Uterus (tissue), 3 donors: ENCODE measurements at regions not wholly inside any gene's neighbourhood (a gene's known extent, or its start where the extent isn't known, plus 50 kb on each side); places are given as distances from the start of the nearest gene placed in this dataset.

Experiments
- DNase-seq, 2 donors: peaks; one replicate each; pipeline ENCODE4 v3.0.0-alpha.2; 2019 to 2020
- H3K27ac ChIP-seq, 2 donors: fragments of 200-600 bp; sonication (generic); 1 replicate in 1 of 2; 2 replicates in 1 of 2; pipeline ENCODE4 v1.5.1; 2016 to 2018
- H3K27me3 ChIP-seq, 2 donors: fragments of 200-600 bp; sonication (generic); one replicate each; pipeline ENCODE4 v1.5.1; 2018 to 2019; ENCODE audit warnings: control low read depth in 1 of 2
- H3K36me3 ChIP-seq, 2 donors: fragments of 200-600 bp; sonication (generic); one replicate each; pipeline ENCODE4 v1.5.1; 2019; ENCODE audit warnings: control low read depth in 1 of 2
- H3K4me1 ChIP-seq, 2 donors: fragments of 200-600 bp; sonication (generic); one replicate each; pipeline ENCODE4 v1.5.1; 2018 to 2019; ENCODE audit warnings: control low read depth in 1 of 2
- H3K4me3 ChIP-seq, 2 donors: fragments of 200-600 bp; sonication (generic); 1 replicate in 1 of 2; 2 replicates in 1 of 2; pipeline ENCODE4 v1.5.1; 2018 to 2019; ENCODE audit warnings: mild to moderate bottlenecking in 1 of 2
- H3K9me3 ChIP-seq, 2 donors: fragments of 200-600 bp; sonication (generic); one replicate each; pipeline ENCODE4 v1.5.1; 2019; ENCODE audit warnings: control low read depth in 1 of 2
- CTCF ChIP-seq, 4 experiments: fragments of 200-600 bp in 2 of 4; fragments of 450-650 bp in 2 of 4; sonication (generic) in 2 of 4; IDR thresholded peaks; one replicate each; pipeline ENCODE4 v1.5.1; 2016 to 2019; ENCODE audit warnings: antibody characterized with exemption in 4 of 4, mild to moderate bottlenecking in 2 of 4, moderate library complexity in 1 of 4
- POLR2A ChIP-seq, 2 donors: fragments of 450-650 bp; IDR thresholded peaks; one replicate each; pipeline ENCODE4 v1.6.1; 2016; ENCODE audit warnings: antibody characterized with exemption in 2 of 2, mild to moderate bottlenecking in 1 of 2, moderate library complexity in 1 of 2
- intact Hi-C: fragments of 100-400 bp; cut with DNase I; formaldehyde crosslinking; loops from one replicate; pipeline ENCODE4 v1.15.1; 2023; ENCODE audit warnings: low total_unique reads
- donor health status: DM: yes; HTN: yes; CAD: no.

GRCh38 chr5:6869677-6870076, 156.4 kb downstream of the TENT4A start:
- no peaks in the 10 kb centered on the region for H3K9me3 ChIP-seq
- no peak for DNase-seq
- H3K27ac ChIP-seq, result no peak overlapping the region
- H3K4me3 ChIP-seq, result no peak overlapping the region
- intact Hi-C loops, result no loop called here
- no peak for TF ChIP-seq CTCF (IDR thresholded peaks at IDR 0.05)
- TF ChIP-seq POLR2A (IDR thresholded peaks at IDR 0.05), result no peak
- H3K36me3 ChIP-seq, result no peaks in the 10 kb centered on the region
- no peaks in the 10 kb centered on the region for H3K4me1 ChIP-seq
- H3K27me3 ChIP-seq, result no peaks in the 10 kb centered on the region

GRCh38 chr5:6872441-6873160, 159.4 kb downstream of the TENT4A start:
- H3K27ac ChIP-seq, result no peak overlapping the region
- TF ChIP-seq CTCF (IDR thresholded peaks at IDR 0.05) (no peak), POLR2A (IDR thresholded peaks at IDR 0.05) (no peak)

GRCh38 chr5:6873359-6873758, 160.1 kb downstream of the TENT4A start:
- DNase-seq, result no peak
- Histone ChIP-seq H3K4me3 (no peak overlapping the region), H3K36me3 (no peaks in the 10 kb centered on the region), H3K9me3 (no peaks in the 10 kb centered on the region), H3K27me3 (no peaks in the 10 kb centered on the region), H3K4me1 (no peaks in the 10 kb centered on the region), H3K27ac (no peak overlapping the region)
- TF ChIP-seq CTCF (IDR thresholded peaks at IDR 0.05) (no peak), POLR2A (IDR thresholded peaks at IDR 0.05) (no peak)
- intact Hi-C loops, result no loop called here

More at GRCh38 chr5:6872441-6873160, 159.4 kb downstream of the TENT4A start:
- DNase-seq, result no peak
- Histone ChIP-seq H3K9me3 (no peaks in the 10 kb centered on the region), H3K36me3 (no peaks in the 10 kb centered on the region), H3K4me1 (no peaks in the 10 kb centered on the region), H3K27me3 (no peaks in the 10 kb centered on the region), H3K4me3 (no peak overlapping the region)
- intact Hi-C loops, result no loop called here

- H3K9me3 ChIP-seq, result no peaks in the 10 kb centered on the region
- H3K27ac ChIP-seq, result no peak overlapping the region
- no peaks in the 10 kb centered on the region for H3K36me3 ChIP-seq
- TF ChIP-seq CTCF (IDR thresholded peaks at IDR 0.05) (no peak), POLR2A (IDR thresholded peaks at IDR 0.05) (no peak)
- intact Hi-C loops, result no loop called here
- no peaks in the 10 kb centered on the region for H3K4me1 ChIP-seq
- DNase-seq, result no peak
- no peaks in the 10 kb centered on the region for H3K27me3 ChIP-seq
- no peak overlapping the region for H3K4me3 ChIP-seq
Observed at GRCh38 chr5:6875376-6875775, 162.1 kb downstream of the TENT4A start.

- Histone ChIP-seq H3K27ac (no peak overlapping the region), H3K27me3 (no peaks in the 10 kb centered on the region), H3K4me3 (no peak overlapping the region), H3K9me3 (no peaks in the 10 kb centered on the region), H3K4me1 (no peaks in the 10 kb centered on the region), H3K36me3 (no peaks in the 10 kb centered on the region)
- intact Hi-C loops, result no loop called here
- TF ChIP-seq CTCF (IDR thresholded peaks at IDR 0.05) (no peak), POLR2A (IDR thresholded peaks at IDR 0.05) (no peak)
- DNase-seq, result no peak
Observed at GRCh38 chr5:6877986-6878828, 165.0 kb downstream of the TENT4A start.
